H1 (cell line): ENCODE measurements at regions not wholly inside any gene's neighbourhood (a gene's known extent, or its start where the extent isn't known, plus 50 kb on each side); places are given as distances from the start of the nearest gene placed in this dataset.

Experiments used
- CTCF ChIA-PET: fragments of 300-600 bp; sonication (Branson Sonifier 250); formaldehyde crosslinking; loops from one replicate; lab custom pipeline; 2021; ENCODE audit not compliant: partially characterized antibody; lab: Charles Lee
- POLR2A ChIA-PET: fragments of 300-600 bp; sonication (Branson Sonifier 250); formaldehyde crosslinking; loops from one replicate; lab custom pipeline; 2021; ENCODE audit warnings: inconsistent platforms; ENCODE audit not compliant: partially characterized antibody; lab: Charles Lee
- DNase-seq, 2 experiments: peaks; one replicate each; pipeline versions ENCODE4 v3.0.0 to v3.0.0-alpha.2; 2010 to 2022; ENCODE audit warnings: low spot score in 2 of 2, low read depth in 1 of 2, mixed read lengths in 1 of 2
- FAIRE-seq: peaks from 2 replicates; lab custom pipeline; 2011; peaks lifted over from hg19 to GRCh38; lab: Jason Lieb, UNC
- H2AFZ ChIP-seq: 2 replicates; pipeline ENCODE4 v1.8.1; 2012; ENCODE audit warnings: low read length, inconsistent platforms
- H2AK5ac ChIP-seq: 2 replicates; pipeline ENCODE4 v1.6.1; 2013; ENCODE audit warnings: low read depth, low read length
- H2BK120ac ChIP-seq: replicated peaks from 2 replicates; pipeline ENCODE3; 2013; ENCODE audit warnings: low read depth, low read length, inconsistent platforms
- H2BK12ac ChIP-seq: 2 replicates; pipeline ENCODE4 v1.6.1; 2013; ENCODE audit warnings: low read depth, low read length
- H2BK15ac ChIP-seq: 2 replicates; pipeline ENCODE4 v1.6.1; 2013; ENCODE audit warnings: low read length
- H2BK20ac ChIP-seq: 2 replicates; pipeline ENCODE4 v1.6.1; 2013; ENCODE audit warnings: low read length
- H2BK5ac ChIP-seq: 2 replicates; pipeline ENCODE4 v1.6.1; 2013; ENCODE audit warnings: low read depth, low read length
- H3K14ac ChIP-seq: 2 replicates; pipeline ENCODE4 v1.6.1; 2013; ENCODE audit warnings: inconsistent platforms; ENCODE audit not compliant: insufficient read length
- H3K18ac ChIP-seq: 2 replicates; pipeline ENCODE4 v1.6.1; 2013; ENCODE audit warnings: low read length; ENCODE audit errors: extremely low read depth
- H3K23ac ChIP-seq: 2 replicates; pipeline ENCODE4 v1.6.1; 2013; ENCODE audit warnings: inconsistent platforms; ENCODE audit not compliant: insufficient read length
- H3K23me2 ChIP-seq: 2 replicates; pipeline ENCODE4 v1.6.1; 2013; ENCODE audit warnings: low read depth, low read length
- H3K27ac ChIP-seq: 2 replicates; pipeline ENCODE4 v1.6.1; 2011; ENCODE audit warnings: low read depth, low read length, inconsistent platforms
- H3K27me3 ChIP-seq, 4 experiments: replicated peaks in 1 of 4; 1 replicate in 1 of 4; 2 replicates in 3 of 4; pipeline versions ENCODE4 v1.6.1 to v1.8.1; 2011 to 2013; ENCODE audit warnings: low read length in 3 of 4, mild to moderate bottlenecking in 3 of 4, inconsistent platforms in 2 of 4, mixed read lengths in 2 of 4, moderate library complexity in 1 of 4; ENCODE audit not compliant: control insufficient read depth in 3 of 4, insufficient read depth in 3 of 4; ENCODE audit errors: extremely low read depth in 1 of 4
- H3K36me3 ChIP-seq, 4 experiments: 2 replicates each; pipeline versions ENCODE4 v1.6.1 to v1.8.1; 2011 to 2013; ENCODE audit warnings: mild to moderate bottlenecking in 4 of 4, low read length in 3 of 4, moderate library complexity in 2 of 4, control low read depth in 1 of 4, inconsistent platforms in 1 of 4; ENCODE audit not compliant: insufficient read depth in 4 of 4, control insufficient read depth in 2 of 4
- H3K4ac ChIP-seq: replicated peaks from 2 replicates; pipeline ENCODE3; 2013; ENCODE audit warnings: low read length, low read depth, mixed read lengths, inconsistent platforms; ENCODE audit not compliant: insufficient read length
- H3K4me1 ChIP-seq, 4 experiments: replicated peaks in 1 of 4; 1 replicate in 1 of 4; 2 replicates in 3 of 4; pipeline versions ENCODE4 v1.6.1 to v1.8.1; 2011 to 2013; ENCODE audit warnings: low read length in 3 of 4, inconsistent platforms in 2 of 4, mixed read lengths in 1 of 4; ENCODE audit not compliant: insufficient read depth in 4 of 4, control insufficient read depth in 3 of 4
- H3K4me2 ChIP-seq, 2 experiments: 2 replicates each; pipeline versions ENCODE4 v1.6.1 to v1.8.1; 2011 to 2013; ENCODE audit warnings: low read depth in 2 of 2, low read length in 2 of 2, control low read depth in 1 of 2, inconsistent platforms in 1 of 2, mild to moderate bottlenecking in 1 of 2; ENCODE audit not compliant: insufficient read depth in 1 of 2
- H3K4me3 ChIP-seq, 4 experiments: fragments of 200-600, 300-600 bp in 1 of 4; sonication (generic), shearing (Covaris generic), sonication (Bioruptor Twin) in 1 of 4; 2 replicates each; pipeline versions ENCODE4 v1.5.1 to v1.8.1; 2011 to 2016; ENCODE audit warnings: low read length in 4 of 4, low read depth in 3 of 4, control low read depth in 2 of 4, inconsistent platforms in 2 of 4, mild to moderate bottlenecking in 2 of 4, mixed read lengths in 1 of 4, moderate library complexity in 1 of 4; ENCODE audit not compliant: insufficient read depth in 2 of 4; ENCODE audit errors: extremely low read depth in 1 of 4
- H3K56ac ChIP-seq: replicated peaks from 2 replicates; pipeline ENCODE3; 2013; ENCODE audit warnings: low read depth, mild to moderate bottlenecking, mixed read lengths, low read length, inconsistent platforms; ENCODE audit not compliant: insufficient read length
- H3K79me1 ChIP-seq: 2 replicates; pipeline ENCODE4 v1.6.1; 2013; ENCODE audit warnings: low read depth, low read length, control low read depth
- H3K79me2 ChIP-seq, 2 experiments: 2 replicates each; pipeline versions ENCODE4 v1.6.1 to v1.8.1; 2012 to 2013; ENCODE audit warnings: low read length in 2 of 2, mild to moderate bottlenecking in 2 of 2, inconsistent platforms in 1 of 2; ENCODE audit not compliant: insufficient read depth in 2 of 2, control insufficient read depth in 1 of 2
- H3K9ac ChIP-seq, 4 experiments: replicated peaks in 1 of 4; 1 replicate in 1 of 4; 2 replicates in 3 of 4; pipeline versions ENCODE4 v1.6.1 to v1.8.1; 2011 to 2013; ENCODE audit warnings: low read depth in 3 of 4, low read length in 3 of 4, control low read depth in 2 of 4, mild to moderate bottlenecking in 2 of 4, moderate library complexity in 2 of 4, inconsistent platforms in 1 of 4; ENCODE audit errors: extremely low read depth in 1 of 4
- H3K9me3 ChIP-seq, 2 experiments: 2 replicates each; pipeline versions ENCODE4 v1.6.1 to v1.8.1; 2012 to 2013; ENCODE audit warnings: mild to moderate bottlenecking in 2 of 2, moderate library complexity in 2 of 2, control low read depth in 1 of 2, inconsistent platforms in 1 of 2, low read depth in 1 of 2, low read length in 1 of 2, mixed read lengths in 1 of 2; ENCODE audit not compliant: insufficient read depth in 2 of 2
- H4K20me1 ChIP-seq, 2 experiments: replicated peaks in 1 of 2; 2 replicates each; pipeline versions ENCODE3 to v1.8.1; 2011 to 2013; ENCODE audit warnings: inconsistent platforms in 2 of 2, low read length in 2 of 2, mild to moderate bottlenecking in 1 of 2; ENCODE audit not compliant: insufficient read depth in 2 of 2, control insufficient read depth in 1 of 2
- H4K5ac ChIP-seq: 2 replicates; pipeline ENCODE4 v1.6.1; 2013; ENCODE audit warnings: low read length, low read depth, mixed read lengths, inconsistent platforms; ENCODE audit not compliant: insufficient read length
- H4K8ac ChIP-seq: 2 replicates; pipeline ENCODE4 v1.8.0; 2013; ENCODE audit warnings: mild to moderate bottlenecking, moderate library complexity, low read length, inconsistent platforms; ENCODE audit not compliant: insufficient read depth; ENCODE audit errors: extremely low read depth
- H4K91ac ChIP-seq: replicated peaks from 2 replicates; pipeline ENCODE3; 2013; ENCODE audit warnings: low read length, mixed read lengths, inconsistent platforms; ENCODE audit not compliant: insufficient read length
- BCL11A ChIP-seq, 2 experiments: IDR thresholded peaks; one replicate each; pipeline ENCODE4 v1.6.1; 2011; ENCODE audit warnings: low read depth in 2 of 2, low read length in 2 of 2, mild to moderate bottlenecking in 2 of 2
- CBX5 ChIP-seq: fragments of 300-800, 300-1000 bp; sonication (generic); IDR thresholded peaks from 2 replicates; pipeline ENCODE4 v1.7.1; 2016; ENCODE audit warnings: antibody characterized with exemption, low read length, low read depth
- EP300 ChIP-seq, 2 experiments: IDR thresholded peaks; 1 replicate in 1 of 2; 2 replicates in 1 of 2; pipeline ENCODE4 v1.6.1; 2011 to 2012; ENCODE audit warnings: low read depth in 2 of 2, low read length in 2 of 2, mild to moderate bottlenecking in 2 of 2, borderline replicate concordance in 1 of 2, inconsistent platforms in 1 of 2, moderate library complexity in 1 of 2
- POLR2A ChIP-seq, 2 experiments: IDR thresholded peaks; 1 replicate in 1 of 2; 2 replicates in 1 of 2; pipeline ENCODE4 v1.6.1; 2011; ENCODE audit warnings: low read depth in 2 of 2, low read length in 2 of 2, mild to moderate bottlenecking in 2 of 2; ENCODE audit errors: control extremely low read depth in 1 of 2
- POLR2AphosphoS5 ChIP-seq: IDR thresholded peaks from 2 replicates; pipeline ENCODE4 v1.6.1; 2011; ENCODE audit warnings: low read depth, low read length
- RNF2 ChIP-seq: fragments of 200-900, 300-1000 bp; sonication (generic); IDR thresholded peaks from 2 replicates; pipeline ENCODE4 v1.7.1; 2016; ENCODE audit warnings: borderline replicate concordance, low read depth, mild to moderate bottlenecking, antibody characterized with exemption, low read length; ENCODE audit not compliant: poor library complexity, severe bottlenecking; ENCODE audit errors: missing control alignments
- SIN3A ChIP-seq, 2 experiments: IDR thresholded peaks in 1 of 2; conservative IDR thresholded peaks in 1 of 2; 2 replicates each; pipeline ENCODE4 v1.6.1; 2011 to 2012; ENCODE audit warnings: low read length in 2 of 2, improper control_type of control experiment in 1 of 2, low read depth in 1 of 2, mild to moderate bottlenecking in 1 of 2
- WGBS, 2 experiments: shearing (Covaris generic) in 1 of 2; methylation state at CpG; one replicate each; pipeline versions ENCODE4 v1.1.6 to v1.1.7; 2013 to 2015; ENCODE audit warnings: low lambda C conversion rate in 2 of 2, mixed read lengths in 2 of 2, inconsistent platforms in 1 of 2, low coverage in 1 of 2, missing lambda C conversion rate in 1 of 2; ENCODE audit not compliant: insufficient replicate concordance in 2 of 2, insufficient coverage in 1 of 2, insufficient read length in 1 of 2; ENCODE audit errors: extremely low coverage in 1 of 2, missing lambda C conversion rate in 1 of 2; 5-methylcytosine and 5-hydroxymethylcytosine counted together
- TF ChIP-seq, protein P1 (sequence below): IDR thresholded peaks from 2 replicates; pipeline ENCODE4 v1.6.1; 2012; ENCODE audit warnings: inconsistent platforms

DNA sequence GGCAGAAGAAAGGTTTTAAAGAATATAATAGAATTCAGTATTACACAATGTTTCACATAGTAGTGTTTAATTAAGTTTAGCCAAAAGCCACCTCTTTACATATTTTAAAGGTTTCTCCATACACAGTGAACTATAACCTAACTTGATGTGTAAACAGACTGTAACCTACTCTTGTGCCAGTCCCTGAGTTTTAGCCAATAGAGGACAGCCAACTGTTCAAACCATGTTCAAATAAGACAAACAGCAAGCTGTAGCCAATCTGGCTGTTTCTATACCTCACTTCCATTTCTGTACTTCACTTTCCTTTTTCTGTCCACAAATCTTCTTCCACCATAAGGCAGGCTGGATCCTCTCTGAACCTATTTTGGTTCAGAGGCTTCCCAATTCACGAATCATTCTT lies 65.2 kb downstream of the TEX13C start:
- Histone ChIP-seq H3K36me3 (peaks cover 4 to 54% (median 18%) of the 10 kb centered on the region in 4 experiments; a peak in 5 of 8 replicates), H2BK15ac (no peak overlapping the region), H2AFZ (no peak overlapping the region), H3K4me1 (peaks cover 0 to 4% (median 1%) of the 10 kb centered on the region in 4 experiments; a peak in 2 of 7 replicates), H4K8ac (no peak overlapping the region), H3K27me3 (no peaks in the 10 kb centered on the region), H3K4ac (no peak overlapping the region), H3K9ac (no peak overlapping the region), H3K23ac (no peak overlapping the region), H3K79me2 (peaks cover 0 to 20% of the 10 kb centered on the region in 2 experiments; a peak in 2 of 4 replicates), H3K56ac (no peak overlapping the region), H4K20me1 (peaks cover 0 to 1% of the 10 kb centered on the region in 2 experiments), H2BK5ac (no peak overlapping the region), H3K27ac (no peak overlapping the region), H4K91ac (no peak overlapping the region), H4K5ac (no peak overlapping the region), H3K23me2 (no peaks in the 10 kb centered on the region), H3K4me3 (no peak overlapping the region), H3K9me3 (no peaks in the 10 kb centered on the region), H2BK12ac (no peak overlapping the region), H3K14ac (no peak overlapping the region), H2AK5ac (no peak overlapping the region), H3K79me1 (no peaks in the 10 kb centered on the region), H2BK120ac (no peak overlapping the region), H2BK20ac (no peak overlapping the region), H3K18ac (no peak overlapping the region), H3K4me2 (no peak overlapping the region)
- FAIRE-seq, result peak; percentile 74
- ChIA-PET POLR2A (interaction anchor here (1.1 to 1.3 kb wide), 3 partner anchors 11 to 181 kb away, joined by 3 to 4 read pairs (median 3); no protein-coding TSS in a partner anchor), CTCF (no interaction called here)
- TF ChIP-seq SIN3A (conservative IDR thresholded peaks at IDR 0.05 in 1 of 2, IDR thresholded peaks at IDR 0.05 in 1 of 2; ENCODE audit: low read depth in 1 of 2, low read length in 2 of 2) (no peak), EP300 (IDR thresholded peaks at IDR 0.05; ENCODE audit: borderline replicate concordance in 1 of 2, low read depth in 2 of 2, low read length in 2 of 2) (no peak), BCL11A (IDR thresholded peaks at IDR 0.05; ENCODE audit: low read depth in 2 of 2, low read length in 2 of 2) (no peak), CBX5 (no peak), RNF2 (no peak), POLR2AphosphoS5 (peak; percentile 79), POLR2A (IDR thresholded peaks at IDR 0.05; ENCODE audit: control extremely low read depth in 1 of 2, low read depth in 2 of 2, low read length in 2 of 2) (peak in 1 of 2 experiments; percentile 78; a peak in 2 of 3 replicates)
- TF ChIP-seq, protein P1, sequence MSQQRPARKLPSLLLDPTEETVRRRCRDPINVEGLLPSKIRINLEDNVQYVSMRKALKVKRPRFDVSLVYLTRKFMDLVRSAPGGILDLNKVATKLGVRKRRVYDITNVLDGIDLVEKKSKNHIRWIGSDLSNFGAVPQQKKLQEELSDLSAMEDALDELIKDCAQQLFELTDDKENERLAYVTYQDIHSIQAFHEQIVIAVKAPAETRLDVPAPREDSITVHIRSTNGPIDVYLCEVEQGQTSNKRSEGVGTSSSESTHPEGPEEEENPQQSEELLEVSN, result no peak
- WGBS, 2 experiments, result 90% methylated on average over 1 of the region's 1 CpG; no CpG with 5 or more reads in 1 of the 2 experiments
- no peak for DNase-seq
